Tibial nerve (tissue), 3 donors: ENCODE measurements at regions not wholly inside any gene's neighbourhood (a gene's known extent, or its start where the extent isn't known, plus 50 kb on each side); places are given as distances from the start of the nearest gene placed in this dataset.

ENCODE experiments used
- CTCF ChIP-seq, 5 experiments: fragments of 200-600 bp in 3 of 5; fragments of 450-650 bp in 2 of 5; sonication (generic) in 3 of 5; IDR thresholded peaks; one replicate each; pipeline ENCODE4 v1.5.1; 2016 to 2019; ENCODE audit warnings: antibody characterized with exemption in 5 of 5, mild to moderate bottlenecking in 3 of 5, moderate library complexity in 2 of 5
- POLR2A ChIP-seq, 2 donors: fragments of 450-650 bp; IDR thresholded peaks; one replicate each; pipeline ENCODE4 v1.6.1; 2017; ENCODE audit warnings: antibody characterized with exemption in 2 of 2, mild to moderate bottlenecking in 2 of 2, moderate library complexity in 2 of 2

GRCh38 chr7:137127058-137127457, 216.5 kb downstream of the PTN start:
- TF ChIP-seq CTCF (IDR thresholded peaks at IDR 0.05) (no peak), POLR2A (IDR thresholded peaks at IDR 0.05) (no peak)
